ENCODE measurements at regions not wholly inside any gene's neighbourhood (a gene's known extent, or its start where the extent isn't known, plus 50 kb on each side); places are given as distances from the start of the nearest gene placed in this dataset.
"Not testable (repeated sequence)": the region's sequence is repeated elsewhere in the genome, so short reads cannot be mapped to it uniquely, and the experiment has no call there.

DNA sequence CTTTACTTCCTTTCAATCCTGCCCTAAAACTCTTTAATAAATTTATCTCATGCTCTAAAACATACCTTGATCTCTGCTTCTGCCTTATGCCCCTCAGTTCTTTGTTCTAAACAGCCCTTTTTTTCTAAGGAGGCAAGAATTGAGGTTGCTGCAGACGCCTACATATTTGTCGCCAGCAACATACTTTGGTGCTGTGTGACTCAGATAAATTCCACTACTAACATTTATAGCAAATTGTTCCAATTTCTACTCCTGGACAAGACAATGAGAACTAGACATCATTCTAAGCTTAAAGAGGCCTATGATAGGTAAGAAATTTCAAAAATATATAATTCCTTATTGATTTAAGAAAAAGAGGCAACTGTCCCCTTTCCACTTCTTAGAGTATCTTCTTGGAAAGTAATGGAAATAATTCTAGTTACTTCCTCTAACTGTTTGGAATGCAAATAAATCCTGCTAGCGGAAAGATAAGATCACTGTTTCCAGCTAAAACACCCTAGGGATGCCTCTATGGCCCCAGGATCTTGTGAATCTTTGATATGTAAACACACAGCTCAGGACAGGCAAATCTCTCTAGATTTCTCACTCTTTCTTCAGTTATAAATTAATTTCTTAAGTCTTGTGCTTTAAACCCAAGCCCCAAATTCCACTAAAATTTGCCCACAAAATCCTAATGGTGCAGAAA is 869.1 kb downstream of the KCNT2 start:
- no peak for DNase-seq

- DNase-seq: no peak
These were observed 873.1 kb downstream of the KCNT2 start for GRCh38 chr1:195735140-195735539.

DNA sequence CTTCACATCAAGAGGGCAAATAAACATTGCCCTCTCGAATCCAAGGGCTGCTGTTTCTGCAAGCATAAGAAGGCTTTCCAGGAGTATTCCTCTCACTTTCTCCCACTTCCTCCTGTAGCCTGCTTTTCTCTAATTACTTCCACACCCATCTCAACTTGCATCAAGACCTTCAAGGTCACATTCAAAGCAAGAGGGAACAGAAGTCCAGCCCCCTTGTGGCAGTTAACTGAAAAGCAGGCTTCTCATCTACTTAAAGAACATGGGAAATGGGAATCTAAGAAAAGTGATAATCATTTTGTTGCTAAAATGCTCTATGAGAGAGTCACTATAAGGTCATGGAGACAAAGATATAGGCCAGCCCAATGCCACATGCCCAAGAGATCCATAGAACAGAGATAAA is 874.4 kb downstream of the KCNT2 start:
- DNase-seq: no peak

- no peak for DNase-seq
These were observed 874.8 kb downstream of the KCNT2 start for GRCh38 chr1:195733408-195733807.

- DNase-seq: no peak
These were observed 876.9 kb downstream of the KCNT2 start for GRCh38 chr1:195731385-195731784.

DNA sequence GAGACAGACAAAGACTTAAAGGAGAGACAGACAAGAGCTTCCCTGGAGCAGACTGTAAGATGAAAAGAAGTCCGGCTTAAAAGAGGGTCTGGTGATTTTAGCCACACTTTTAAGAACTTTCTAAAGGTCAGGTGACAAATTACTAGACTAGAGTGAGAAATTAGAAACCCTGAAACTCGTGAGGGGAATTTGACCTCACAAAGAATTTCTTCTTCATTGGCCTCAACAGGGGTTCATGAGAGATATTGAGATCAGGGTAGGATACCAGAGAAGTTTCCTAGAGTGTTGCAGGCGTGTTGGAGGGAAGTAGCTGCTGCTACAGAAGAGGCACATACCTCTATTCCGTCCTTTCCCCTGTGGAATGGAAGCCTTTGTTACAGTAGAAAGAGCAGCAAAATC is 884.4 kb downstream of the KCNT2 start:
- DNase-seq: no peak

- DNase-seq: not testable (repeated sequence)
These were observed 885.1 kb downstream of the KCNT2 start for GRCh38 chr1:195722852-195723795.

GRCh38 chr1:195722146-195722545 is 886.1 kb downstream of the KCNT2 start:
- not testable (repeated sequence) for DNase-seq

- no peak for DNase-seq
These were observed 886.8 kb downstream of the KCNT2 start for GRCh38 chr1:195721210-195721971.

DNA sequence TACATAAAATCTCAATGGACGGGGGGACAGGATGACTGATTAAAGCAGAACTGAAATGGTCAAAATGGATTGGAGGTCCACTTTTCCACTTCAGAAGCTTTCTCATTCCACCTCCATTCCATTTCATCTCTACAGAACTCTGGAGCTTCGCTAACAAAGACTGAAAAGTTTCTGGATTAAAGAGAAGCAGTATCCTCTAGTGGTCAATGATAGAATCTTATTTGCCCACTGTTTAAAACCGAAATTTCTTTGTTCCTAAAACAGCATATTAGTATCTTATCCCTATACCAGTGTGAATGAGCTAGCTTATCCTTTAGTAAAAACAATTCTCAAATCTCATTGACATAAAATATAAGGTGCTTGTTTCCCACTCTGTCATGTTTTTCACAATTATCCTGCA is 890.6 kb downstream of the KCNT2 start:
- DNase-seq: no peak

GRCh38 chr1:195715652-195716051 is 892.6 kb downstream of the KCNT2 start:
- no peak for DNase-seq

- DNase-seq: no peak
These were observed 894.0 kb downstream of the KCNT2 start for GRCh38 chr1:195714248-195714647.

DNA sequence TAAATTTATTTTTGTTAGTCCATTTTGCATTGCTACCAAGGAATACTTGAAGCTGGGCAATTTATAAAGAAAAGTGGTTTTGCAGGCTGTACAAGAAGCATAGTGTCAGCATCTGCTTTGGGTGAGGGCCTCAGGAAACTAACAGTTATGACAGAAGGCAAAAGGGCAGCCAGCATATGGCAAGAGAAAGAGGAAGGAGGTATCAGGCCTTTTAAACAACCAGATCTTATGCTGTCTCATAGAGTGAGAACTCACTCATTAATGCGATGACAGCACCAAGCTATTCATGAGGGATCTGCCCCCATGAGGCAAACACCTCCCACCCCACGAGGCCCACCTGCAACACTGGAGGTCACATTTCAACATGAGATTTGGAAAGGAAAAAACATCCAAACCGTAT is 898.4 kb downstream of the KCNT2 start:
- no peak for DNase-seq

- DNase-seq: no peak
These were observed 904.2 kb downstream of the KCNT2 start for GRCh38 chr1:195704028-195704427.

DNA sequence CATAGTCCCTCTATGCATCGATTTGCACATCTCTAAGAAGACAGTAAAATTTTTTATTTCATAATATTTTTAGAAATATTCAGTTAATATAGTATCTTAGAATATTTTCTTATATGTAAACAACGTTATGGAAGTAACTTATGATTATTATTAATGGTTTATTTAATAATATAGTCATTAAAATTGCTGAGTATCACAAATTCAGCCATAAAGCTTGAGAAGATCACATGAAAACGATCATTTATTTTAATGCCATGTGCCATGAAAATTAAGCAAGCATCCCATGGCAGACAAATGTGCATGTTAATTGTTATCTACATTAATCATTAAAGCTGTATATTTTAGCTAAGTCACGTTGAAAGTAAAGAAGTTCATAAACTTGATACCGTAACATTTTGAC is 907.1 kb downstream of the KCNT2 start:
- no peak for DNase-seq

DNA sequence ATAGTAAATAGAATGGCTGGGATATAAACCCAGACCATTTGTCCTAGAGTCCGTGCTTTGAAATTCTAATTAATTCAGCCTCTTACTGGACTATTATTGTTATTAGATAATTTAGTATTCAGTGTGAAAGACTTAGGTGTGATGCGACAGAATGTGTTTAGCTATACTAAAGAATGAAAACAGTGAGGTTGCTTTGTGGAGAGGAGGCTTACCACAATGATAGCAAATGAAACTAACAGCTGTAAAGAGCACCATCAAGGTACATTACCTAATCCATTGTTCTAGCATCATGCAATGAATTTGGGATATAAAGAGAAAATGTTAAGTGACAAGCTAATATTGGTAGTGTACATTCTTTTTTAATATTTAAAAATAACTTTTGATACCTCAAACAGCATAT is 911.1 kb downstream of the KCNT2 start:
- DNase-seq: no peak

- no peak for DNase-seq
These were observed 921.5 kb downstream of the KCNT2 start for GRCh38 chr1:195686764-195687163.

DNA sequence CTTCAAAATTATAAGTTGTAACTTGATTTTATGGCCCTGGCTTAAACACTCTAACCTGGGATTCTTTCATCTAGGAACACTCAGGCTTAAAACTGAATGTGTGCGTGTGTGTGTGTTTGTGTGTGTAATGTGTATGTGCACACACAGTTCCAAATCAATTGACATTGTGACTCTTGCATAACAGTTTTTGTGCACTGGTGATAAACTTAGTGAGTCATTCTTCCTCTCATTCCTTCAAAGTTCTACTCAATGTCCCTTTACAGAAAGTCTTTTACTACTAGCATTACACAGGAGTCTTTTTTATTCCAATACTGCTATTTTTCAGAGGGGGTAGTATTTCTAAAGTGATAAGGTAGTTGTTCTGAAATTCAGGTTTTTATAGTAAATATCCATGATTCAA is 943.6 kb downstream of the KCNT2 start:
- no peak for DNase-seq

DNA sequence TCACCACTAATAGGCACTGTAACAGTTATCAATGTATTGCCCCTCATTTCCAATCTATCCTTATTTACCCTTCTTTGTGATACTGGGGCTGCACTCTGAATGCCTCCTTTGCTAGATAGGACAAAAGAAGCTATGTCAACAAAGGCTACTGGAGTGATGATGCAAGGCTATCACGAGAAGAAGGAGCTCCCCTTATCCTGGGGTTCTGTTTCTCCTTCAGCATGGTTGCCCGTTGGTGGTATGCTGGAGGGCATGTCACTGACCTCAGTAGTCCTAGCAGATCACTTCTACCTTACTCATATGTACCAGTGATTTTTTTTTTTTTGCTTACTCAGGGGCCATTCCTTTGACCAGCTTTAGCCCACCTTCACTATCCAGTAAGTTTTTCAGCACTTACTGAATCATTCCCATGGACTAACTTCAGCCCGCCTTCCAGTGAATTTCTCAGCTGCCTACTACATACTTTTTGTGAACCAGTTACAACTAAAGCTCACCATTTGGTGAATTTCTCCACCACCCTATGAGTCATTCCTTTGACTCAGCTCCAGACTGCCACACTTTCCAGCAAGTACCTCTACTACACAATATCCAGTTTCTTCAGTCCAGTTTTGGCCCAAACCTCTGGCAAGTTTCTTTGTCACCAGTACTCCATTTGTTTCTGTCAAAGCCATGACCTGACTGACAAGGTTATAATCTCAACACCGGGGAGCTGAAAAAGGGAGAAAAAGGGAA is 944.5 kb downstream of the KCNT2 start:
- DNase-seq: no peak

DNA sequence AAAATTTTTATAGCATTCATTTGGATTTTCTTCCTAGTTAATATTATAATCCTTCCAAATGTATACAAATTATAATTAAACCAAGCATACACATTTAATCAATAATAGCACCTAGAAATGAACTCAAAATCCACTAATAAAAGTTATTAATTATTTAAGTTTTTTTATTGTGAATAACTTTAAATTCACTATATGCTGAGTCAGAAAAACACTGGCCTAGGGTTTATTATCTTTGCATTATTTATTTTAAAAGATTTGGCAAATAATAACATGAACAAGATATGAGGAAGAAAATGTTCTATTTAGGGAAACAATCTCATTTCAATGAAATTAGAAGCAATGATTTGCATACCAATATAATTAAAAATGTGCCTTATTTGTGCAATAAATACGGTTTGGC is 951.5 kb downstream of the KCNT2 start:
- DNase-seq: no peak

- DNase-seq: not testable (repeated sequence)
These were observed 959.4 kb downstream of the KCNT2 start for GRCh38 chr1:195648875-195649274.

DNA sequence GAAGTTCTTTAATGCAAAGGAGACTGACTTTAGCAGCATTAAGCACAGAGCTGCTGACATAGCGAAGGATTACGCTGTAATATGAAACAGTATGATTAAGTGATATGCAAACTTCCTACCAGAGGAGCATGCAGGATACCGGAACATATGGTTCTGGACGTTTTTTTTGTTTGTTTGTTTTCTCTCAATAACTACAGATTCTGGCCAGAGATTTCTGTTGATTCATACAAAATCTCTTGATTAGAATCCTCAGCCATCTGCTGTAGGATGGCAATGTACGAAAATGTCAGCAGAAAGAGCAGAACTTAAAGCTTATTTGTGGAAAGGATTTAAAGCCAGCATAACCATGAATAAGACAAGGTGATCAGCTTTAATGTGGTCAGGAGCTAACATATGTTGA is 970.7 kb downstream of the KCNT2 start:
- no peak for DNase-seq

GRCh38 chr1:195618287-195618686 is 990.0 kb downstream of the KCNT2 start:
- DNase-seq: no peak

All from HCEC 1CT (cell line).